AG10803 (cell line): ENCODE measurements at regions not wholly inside any gene's neighbourhood (a gene's known extent, or its start where the extent isn't known, plus 50 kb on each side); places are given as distances from the start of the nearest gene placed in this dataset.

Source experiments
- DNase-seq: peaks from one replicate; pipeline ENCODE4 v3.0.0; 2010; ENCODE audit warnings: low read depth
- H3K4me3 ChIP-seq: 2 replicates; pipeline ENCODE4 v1.5.1; 2011; ENCODE audit warnings: mild to moderate bottlenecking, low read length, control low read depth
- CTCF ChIP-seq: conservative IDR thresholded peaks from 2 replicates; pipeline ENCODE4 v1.5.1; 2011; ENCODE audit warnings: mild to moderate bottlenecking, low read length, control low read depth, inconsistent platforms

GRCh38 chr9:18353473-18353872 lies 120.5 kb upstream of the ADAMTSL1 start:
- TF ChIP-seq CTCF, result no peak
- DNase-seq, result no peak
- no peak overlapping the region for H3K4me3 ChIP-seq

DNA sequence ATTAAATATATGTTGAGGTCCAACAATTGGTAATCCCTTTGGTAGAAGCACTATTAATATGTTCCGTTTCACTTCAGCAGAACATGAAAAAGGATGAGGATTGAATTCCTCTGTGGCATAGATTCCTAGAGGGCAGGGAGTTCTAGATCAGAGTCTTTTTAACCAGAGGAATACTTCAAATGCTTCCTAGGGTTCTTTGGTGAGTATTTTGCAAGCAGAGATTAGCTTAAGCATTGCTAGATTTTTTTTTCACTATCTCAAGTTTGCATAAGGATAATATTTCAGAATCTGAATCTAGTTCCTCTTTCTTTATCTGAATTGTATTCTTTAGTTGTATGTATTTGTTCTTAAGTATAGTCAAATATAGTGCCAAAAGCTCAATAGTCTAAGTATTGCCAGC lies 116.6 kb upstream of the ADAMTSL1 start:
- DNase-seq, result no peak
- TF ChIP-seq CTCF, result no peak
- H3K4me3 ChIP-seq, result no peak overlapping the region

- no peak for DNase-seq
- no peak for TF ChIP-seq CTCF
- H3K4me3 ChIP-seq, result no peak overlapping the region
These were observed 115.6 kb upstream of the ADAMTSL1 start for GRCh38 chr9:18358325-18358724.

DNA sequence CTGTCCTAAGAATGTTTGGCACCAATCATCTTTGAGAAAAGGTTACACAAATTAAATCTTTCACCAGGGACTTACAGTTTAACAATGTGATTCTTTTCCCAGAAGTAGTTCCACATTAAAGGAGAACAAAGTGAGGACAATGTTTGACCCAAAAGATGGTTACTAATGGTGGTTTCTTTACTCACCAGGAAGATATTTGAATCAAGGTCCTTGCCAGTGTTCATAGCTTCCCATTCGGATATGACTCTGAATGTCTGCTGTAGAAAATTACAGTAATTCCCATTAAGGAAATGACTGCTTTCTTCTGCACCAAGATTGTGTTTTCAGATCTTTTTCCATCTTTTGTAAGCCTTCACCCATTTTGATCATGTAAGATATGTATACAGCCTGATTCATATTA lies 114.6 kb upstream of the ADAMTSL1 start:
- DNase-seq, result peak; percentile 87
- TF ChIP-seq CTCF, result no peak

DNA sequence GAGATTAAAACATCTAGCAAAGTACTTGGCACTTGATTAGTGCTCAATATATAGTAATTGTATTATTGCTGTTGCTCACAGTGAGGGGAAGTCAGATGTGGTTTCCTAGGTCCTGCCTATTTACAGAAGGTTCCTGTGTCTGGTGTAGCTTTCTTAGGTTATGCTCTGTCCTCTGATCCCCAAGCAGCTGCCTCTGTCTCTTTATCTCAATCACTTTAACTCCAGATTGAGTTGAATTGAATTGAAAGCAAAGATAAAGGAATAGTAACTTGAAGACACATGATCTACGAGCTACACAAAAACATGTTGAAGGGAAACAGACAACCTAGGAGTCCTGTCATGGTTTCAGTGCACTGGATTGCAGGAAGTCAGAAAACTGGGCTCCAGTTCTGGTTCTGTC lies 113.9 kb upstream of the ADAMTSL1 start:
- TF ChIP-seq CTCF, result no peak
- no peak overlapping the region for H3K4me3 ChIP-seq
- DNase-seq, result no peak

More for the DNA sequence above, 114.6 kb upstream of the ADAMTSL1 start:
- H3K4me3 ChIP-seq, result no peak overlapping the region

- no peak for TF ChIP-seq CTCF
- no peak overlapping the region for H3K4me3 ChIP-seq
- no peak for DNase-seq
These were observed 112.3 kb upstream of the ADAMTSL1 start for GRCh38 chr9:18361646-18362045.

DNA sequence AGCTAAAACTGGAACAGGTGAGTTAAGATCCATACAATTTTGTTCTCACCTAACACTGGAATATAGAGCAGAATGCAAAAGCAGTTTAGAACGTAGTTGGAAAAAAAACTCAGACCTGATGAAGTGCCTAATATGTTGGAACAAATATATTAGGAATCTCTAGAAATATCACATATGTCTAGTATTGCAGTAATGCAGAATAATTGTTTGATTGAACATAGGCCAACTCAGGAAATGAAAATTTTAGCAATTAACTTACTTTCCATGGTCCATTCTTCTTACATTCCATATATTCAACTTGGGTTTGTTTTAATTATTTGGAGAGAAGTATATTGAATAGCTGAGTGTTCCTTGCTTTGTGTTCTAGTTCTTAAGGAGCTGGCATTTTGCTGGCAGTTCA lies 111.8 kb upstream of the ADAMTSL1 start:
- no peak for TF ChIP-seq CTCF
- no peak overlapping the region for H3K4me3 ChIP-seq
- no peak for DNase-seq
